DMS153 treated with DMSO at 0.1 percent for 48 hours (cell line): ENCODE measurements at regions not wholly inside any gene's neighbourhood (a gene's known extent, or its start where the extent isn't known, plus 50 kb on each side); places are given as distances from the start of the nearest gene placed in this dataset.
"Not testable (repeated sequence)": the region's sequence is repeated elsewhere in the genome, so short reads cannot be mapped to it uniquely, and the experiment has no call there.

Experiments used
- DNase-seq: peaks from one replicate; lab custom pipeline; 2025; ENCODE audit not compliant: unreplicated experiment; lab: John Stamatoyannopoulos, UW

DNA sequence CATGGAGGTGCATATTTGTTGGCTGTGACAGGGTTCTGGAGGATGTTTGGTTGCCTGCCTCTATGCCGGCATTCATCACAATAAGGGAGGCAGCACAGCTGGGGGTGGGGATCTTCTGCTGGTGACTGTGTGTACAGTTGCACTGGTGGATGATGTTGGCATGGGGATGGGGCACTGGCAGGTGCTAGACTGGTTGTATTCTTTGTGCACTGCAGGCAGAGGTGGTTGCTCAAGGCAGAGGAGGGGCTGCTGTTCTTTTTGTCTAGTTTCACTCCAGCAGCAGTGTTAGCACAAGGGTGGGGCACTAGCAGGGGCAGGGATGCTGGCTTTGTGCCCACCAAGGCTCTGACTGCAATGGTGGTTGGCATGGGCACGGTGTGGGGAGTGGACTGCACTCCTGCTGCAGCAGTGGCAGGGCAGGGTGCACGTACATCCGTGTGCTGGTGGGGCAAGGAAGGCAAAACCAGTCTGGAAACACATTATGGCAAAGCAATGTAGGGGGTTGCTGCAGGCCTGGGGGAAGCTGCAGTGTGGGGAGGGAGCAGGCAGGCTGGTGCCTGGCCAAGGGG lies 69.3 kb downstream of the ISOC1 start:
- DNase-seq, result no peak

DNA sequence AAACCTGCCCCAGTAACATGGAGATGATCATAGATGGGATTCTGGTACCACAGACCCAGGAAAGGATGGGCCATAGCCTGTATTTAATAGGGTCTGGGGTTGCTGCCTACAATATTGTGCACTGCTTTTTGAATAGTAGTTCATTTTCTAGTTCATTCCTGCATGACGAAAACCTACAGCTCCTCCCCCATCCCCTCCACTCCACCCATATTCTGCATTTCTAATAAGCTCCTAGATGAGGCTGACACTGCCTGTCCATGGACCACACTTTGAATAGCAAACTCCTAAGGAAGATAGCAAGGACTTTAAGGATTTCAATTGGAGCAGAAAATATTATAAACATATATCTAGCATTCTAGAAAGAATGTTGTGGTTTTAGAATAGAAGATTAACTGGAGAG lies 75.5 kb downstream of the ISOC1 start:
- no peak for DNase-seq

DNA sequence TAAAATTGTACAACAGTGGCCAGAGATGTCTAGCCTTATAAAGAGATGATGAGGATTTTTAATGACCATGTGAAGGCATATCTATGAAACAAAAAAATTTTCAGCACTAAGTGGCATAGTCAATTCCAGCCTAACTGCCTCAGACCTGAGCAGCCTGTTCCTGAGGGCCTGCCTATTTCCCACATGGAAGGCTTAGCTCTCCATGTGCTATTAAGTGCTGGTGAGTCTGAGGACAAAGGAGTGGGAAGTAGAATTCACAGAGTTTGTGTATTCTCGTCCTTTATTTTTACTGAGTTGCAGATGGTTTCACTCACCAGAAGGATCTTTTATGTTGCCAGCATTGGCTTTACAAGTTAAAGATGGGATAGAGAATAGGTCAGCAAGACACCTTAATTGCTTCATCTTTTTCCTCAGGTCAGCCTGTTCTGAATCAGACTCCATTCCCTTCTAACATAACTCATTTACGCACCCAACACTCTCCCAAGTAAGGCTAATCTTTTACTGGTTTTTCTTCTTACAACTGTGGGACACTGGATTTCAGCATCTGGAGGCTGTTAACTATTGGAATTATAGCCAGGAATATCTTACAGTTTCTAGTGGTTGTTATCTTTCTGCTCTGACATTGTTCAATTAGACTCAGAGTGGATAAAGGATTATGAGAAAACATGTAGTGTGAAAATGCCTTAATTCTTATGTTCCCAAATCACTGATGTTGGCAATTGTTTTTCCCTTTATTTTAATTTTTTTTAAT lies 76.8 kb downstream of the ISOC1 start:
- DNase-seq, result no peak

DNA sequence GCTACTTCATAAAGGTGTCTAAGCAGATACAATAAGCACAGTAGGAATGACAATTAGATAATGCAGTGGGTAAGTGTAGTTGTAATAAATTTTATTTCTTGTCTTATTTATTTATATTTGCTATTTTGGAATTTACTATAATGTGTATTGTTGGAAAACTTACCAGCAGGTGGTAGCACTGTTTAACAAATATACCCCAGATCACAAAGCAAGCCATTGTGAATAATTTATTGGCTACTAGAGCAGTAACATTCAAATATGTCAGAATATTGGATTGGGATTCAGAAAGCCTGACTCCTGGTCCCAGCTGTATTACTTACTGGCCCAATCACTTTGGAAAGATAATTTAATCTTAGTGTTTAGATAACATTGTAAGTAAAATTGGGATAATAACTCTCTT lies 78.0 kb downstream of the ISOC1 start:
- DNase-seq, result no peak

DNA sequence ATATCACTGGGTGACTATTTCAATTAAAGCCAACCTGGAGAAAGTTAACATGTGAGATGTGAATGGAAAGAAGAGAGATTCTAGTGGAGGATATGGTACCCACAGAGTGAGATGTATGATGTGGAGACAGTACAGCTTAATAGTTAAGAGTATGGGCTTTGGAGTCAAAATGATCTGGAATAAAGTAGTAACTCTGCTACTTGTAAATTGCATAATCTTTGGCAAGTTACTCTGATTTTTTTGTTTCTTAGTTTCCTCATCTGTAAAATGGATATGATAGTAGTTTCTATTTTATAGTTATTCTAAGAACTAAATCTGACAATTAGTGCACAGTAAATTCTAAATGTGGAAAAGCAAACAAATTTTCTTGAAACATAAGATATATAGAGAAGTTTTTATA lies 79.2 kb downstream of the ISOC1 start:
- no peak for DNase-seq

DNA sequence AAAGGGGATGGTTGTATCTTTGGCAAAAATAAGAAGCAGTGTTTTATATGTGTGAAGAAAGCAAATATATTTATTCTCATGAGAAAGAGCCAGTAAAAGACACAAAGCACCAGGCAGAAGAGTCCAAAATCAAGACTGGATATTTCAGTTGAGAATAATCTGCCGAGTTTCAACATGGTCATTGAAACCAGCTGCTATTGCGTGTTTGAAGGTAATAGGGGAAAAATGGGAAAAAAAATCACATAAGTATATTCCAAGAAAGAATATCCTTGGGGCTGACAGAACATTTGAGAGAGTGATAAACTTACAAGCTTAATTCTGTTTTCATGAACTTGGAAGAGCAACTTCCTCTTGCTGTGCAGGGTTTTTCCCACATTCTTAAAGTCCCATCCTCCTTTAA lies 79.9 kb downstream of the ISOC1 start:
- DNase-seq, result no peak

DNA sequence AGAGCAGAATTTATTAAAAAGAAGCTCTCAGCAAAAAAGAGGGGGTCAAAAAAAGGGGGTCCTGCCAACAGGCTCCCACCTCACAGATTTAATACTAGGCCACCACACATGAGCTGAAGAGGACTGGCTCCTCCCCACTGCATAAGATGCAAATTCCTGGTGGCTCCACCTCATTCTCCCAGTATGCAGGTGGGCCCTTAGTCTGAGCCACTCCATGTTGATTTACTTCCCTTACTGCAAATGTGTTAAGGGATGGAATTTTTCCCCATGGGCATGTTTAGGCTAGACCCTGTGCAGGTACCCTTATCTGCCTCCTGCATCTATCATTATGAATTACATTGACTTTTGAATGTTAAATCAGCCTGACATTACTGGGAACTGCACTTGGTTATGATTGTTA lies 82.9 kb downstream of the ISOC1 start:
- no peak for DNase-seq

DNA sequence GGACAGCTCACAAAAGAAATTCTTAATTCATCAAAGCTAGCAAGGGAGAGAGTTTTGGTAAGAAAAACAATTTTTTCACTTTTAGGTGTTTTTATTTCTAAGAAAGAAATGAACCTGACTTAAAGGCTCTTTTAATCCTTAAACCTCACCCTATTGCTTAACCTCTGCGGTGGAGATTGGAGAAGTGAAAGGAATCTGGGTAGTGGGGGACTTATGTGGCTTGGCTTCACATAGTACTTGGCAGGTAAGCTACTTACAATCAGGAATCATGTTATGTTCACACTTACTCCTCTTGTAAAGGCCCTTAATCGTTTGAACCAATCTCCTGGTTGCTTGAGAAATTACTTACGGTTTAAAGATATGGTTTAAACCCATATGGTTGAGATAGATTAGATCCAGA lies 104.8 kb downstream of the ISOC1 start:
- DNase-seq, result no peak

DNA sequence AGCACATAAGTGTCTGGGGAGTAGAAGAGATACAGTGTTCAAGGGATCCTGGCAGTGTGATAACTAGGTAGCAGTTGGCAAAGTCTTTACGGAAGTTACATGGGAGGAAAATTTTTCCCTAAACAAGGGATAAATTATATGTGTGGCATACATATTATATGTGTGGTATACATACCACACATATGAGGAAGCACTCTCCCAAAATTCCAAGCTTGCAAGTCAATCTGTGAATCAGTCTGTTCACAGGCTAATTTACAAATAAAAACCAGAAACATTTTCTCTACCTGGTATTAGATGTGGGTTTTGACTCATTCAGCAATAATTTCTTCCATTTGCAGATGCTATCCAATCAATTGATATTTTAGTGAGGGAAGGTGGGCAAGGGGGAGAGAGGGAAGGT lies 110.0 kb downstream of the ISOC1 start:
- no peak for DNase-seq

DNA sequence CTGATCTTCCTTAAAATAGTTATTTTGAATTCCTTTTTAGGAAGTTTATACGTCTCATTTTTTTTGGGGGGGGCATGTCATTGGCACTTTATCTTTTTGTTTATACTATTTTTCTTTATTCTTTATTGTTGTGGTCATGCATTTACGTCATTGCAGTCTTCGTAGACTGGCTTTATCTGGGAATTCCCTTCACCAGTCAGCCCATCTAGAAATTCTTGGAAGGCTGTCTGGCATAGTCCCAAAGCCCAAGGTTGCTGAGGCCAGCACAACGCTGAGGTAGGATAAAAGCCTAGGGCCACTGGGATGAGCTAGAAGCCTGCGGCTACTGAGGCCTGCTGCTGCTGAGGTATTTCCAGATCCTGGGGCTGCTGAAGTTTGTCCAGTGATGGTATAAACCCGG lies 121.5 kb downstream of the ISOC1 start:
- no peak for DNase-seq

DNA sequence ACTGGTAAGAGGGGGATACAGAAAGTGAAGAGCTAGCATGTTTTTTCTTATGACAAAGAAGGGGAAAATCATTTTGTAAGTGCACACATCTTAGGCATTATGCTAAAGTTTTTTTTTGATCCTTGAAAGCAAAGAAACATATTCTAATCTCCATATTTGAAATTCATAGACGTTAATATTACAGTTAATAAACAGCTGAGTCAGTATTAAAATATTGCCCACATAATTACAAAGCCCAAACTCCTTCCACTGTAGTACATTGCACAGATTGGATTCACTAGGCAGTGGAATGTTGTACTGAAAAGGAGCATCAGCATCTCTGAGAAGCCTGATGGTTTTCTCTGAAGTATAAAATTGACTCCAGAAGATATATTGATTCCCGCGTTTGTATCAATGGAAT lies 122.6 kb downstream of the ISOC1 start:
- no peak for DNase-seq

DNA sequence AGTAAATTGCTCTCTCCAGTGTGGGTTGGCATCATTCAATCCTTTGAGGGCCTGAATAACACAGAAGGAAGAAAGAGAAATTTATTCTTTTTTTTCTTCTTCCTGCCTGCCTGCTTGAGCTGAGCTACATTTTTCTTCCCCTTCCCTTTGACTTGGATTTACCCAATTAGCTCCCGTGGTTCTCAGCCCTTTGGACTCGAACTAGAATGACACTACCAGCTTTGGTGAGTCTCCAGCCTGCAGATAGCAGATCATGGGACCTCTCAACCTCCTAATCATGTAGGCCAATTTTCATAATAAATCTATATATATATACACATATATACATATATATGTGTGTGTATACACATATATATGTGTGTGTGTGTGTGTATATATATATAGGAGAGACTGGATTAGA lies 128.6 kb downstream of the ISOC1 start:
- no peak for DNase-seq

DNA sequence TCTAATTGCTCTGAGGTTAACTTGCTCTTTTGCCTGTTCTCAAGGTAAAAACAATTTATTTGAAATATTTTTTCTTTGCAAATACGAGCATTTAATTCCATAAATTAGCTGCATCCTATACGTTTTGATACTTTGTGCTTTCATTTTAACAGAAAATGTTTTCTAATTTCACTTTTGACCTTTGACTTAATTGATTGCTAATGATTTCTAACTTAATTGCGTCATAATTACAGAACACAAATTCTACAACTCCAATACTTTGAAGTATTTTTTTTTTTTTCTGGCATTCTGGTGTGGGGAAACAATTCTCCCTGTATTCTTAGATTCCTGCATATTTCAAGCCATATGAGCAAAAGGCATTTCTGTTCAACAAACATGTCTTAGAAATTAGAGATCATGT lies 134.0 kb downstream of the ISOC1 start:
- DNase-seq, result no peak

DNA sequence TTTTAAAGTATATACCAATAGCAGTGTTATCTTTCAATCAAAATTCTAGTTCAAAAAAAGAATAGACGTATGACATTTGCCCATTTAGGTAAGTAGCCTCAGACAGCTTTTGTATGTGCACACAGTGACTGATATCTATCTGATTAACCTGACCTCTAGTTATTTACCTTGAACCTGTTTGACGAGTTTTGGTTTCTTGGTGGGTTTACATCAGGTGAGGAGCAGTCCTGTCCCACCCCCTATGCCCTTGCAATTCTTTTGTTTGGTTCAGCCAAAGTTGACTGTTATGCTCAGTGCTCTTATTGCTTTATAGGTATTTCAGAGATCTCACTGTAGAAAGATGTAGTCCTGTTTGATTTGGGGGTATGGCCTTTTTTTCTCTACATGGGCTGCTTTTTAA lies 147.2 kb downstream of the ISOC1 start:
- DNase-seq, result no peak

DNA sequence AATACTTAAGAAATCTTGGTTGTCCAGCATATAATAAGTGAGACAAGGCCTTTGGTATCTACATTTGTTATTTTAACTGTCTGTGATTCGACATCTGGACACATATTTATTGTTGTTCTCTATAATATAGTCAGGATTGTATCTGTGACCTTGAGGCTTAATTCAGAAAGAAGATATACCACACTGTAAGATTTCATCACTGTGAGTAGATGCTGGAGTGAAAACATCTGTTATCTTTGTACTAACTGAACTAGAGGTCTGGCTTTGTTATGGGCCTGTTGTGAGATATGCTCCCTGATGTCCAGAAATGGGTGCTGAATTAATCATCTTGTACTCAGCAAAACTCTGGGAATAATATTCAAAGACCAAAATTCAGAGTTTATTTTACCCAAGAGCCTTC lies 148.5 kb downstream of the ISOC1 start:
- DNase-seq, result no peak

DNA sequence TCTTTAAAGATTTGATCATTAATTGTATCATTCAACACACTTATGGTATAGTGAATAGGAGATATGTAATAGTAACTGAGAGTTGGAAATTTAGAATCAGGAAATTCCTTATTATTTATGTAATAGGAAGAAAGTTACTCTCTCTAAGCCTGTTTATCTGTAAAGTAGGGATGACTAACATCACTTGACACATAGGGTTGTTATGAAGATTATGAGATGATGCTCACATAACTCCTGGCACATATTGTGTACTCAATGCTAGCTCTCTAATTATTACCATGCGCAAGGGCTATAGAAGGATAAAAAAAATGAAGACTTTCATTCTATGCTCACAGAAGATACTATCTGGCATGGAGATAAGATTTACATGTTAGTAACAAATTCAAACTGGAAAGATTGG lies 149.9 kb downstream of the ISOC1 start:
- DNase-seq, result no peak

DNA sequence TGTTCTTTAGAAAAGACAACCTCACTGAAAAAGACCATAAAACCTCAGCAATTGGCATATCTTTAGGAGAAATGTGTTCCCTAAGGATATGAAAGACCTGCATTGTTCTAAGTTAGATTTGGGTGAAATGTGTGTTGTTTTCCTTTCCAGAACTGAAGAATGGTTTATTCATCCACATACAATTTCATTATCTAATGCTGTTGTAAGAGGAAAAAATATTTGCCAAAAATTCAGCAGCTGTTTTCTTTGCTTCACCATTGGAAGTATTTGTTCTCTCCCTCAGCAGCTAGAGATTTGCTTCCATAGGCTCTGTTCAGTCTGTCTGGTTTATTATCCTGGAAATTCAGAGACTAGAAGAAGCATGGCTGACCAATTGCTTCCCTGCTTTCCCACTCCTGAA lies 150.9 kb downstream of the ISOC1 start:
- no peak for DNase-seq

DNA sequence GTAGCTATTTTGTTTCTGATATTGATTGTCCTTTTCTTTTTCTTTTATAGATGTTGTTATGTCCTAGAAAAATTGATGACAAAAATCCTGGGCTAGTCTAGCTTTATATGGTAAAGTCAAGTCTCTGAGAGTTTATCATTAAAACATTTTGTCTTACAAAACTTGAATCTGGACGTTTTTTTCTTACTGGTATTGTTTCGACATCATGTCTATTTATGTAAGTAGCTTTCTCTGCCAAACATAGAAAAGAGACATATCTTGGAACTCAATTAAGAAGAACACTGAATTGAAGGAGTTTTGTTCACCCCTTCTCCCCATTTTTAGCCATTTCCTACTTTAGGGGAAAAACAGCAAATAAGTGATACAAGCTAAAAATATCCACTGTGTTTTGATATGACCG lies 151.5 kb downstream of the ISOC1 start:
- no peak for DNase-seq

DNA sequence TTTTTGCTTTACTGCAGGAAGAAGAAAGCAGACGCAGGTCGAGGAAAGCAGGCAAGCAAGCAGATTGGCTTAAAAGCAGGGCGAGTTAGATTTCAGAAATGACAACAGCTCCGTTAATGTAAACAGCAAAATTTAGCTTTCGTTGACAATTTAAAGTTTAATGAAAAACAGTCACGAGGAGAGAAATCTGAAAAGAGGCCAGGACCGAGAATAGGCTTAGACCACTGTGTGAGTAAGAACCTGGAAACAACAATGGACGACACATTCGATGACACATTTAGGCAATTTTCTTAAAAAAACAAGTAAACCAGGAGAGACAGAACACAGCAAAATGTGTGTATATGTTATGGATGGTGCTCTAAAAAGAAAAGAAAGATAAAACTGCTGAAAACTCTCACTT lies 155.3 kb downstream of the ISOC1 start:
- no peak for DNase-seq

DNA sequence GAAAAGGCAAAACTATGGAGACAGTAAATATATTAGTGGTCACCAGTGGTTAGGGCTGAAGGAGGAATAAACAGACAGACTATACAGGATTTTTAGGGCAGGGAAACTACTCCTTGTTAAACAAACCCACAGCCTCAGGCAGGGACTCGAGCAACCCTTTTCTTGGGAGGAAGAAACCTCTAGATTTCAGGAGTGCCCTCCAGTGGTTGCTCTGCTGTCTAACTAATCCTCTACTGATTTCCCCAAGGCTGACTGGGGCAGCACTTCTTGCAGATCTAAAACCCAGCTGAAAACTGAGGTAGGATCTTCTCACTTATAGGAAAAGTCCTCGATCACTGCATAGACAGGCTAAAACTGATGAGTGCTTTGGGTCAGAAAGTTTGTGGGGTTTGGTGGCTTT lies 176.8 kb downstream of the ISOC1 start:
- no peak for DNase-seq

DNA sequence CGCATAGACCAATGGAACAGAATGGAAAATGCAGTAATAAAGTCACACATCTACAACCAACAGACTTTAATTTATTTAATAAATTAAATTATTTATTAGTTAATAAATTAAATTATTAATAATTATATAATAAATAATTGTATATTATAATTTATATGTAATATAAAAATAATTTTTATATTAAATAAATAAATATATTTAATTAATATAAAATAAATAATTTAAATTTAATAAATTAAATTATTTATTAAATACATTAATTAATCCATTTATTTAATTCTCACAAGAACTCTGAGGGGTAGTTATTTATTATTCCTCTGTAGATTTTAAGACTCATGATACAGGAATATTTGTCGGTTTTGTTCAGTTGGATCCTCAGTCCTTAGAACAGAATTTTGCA lies 176.1 kb upstream of the ADAMTS19 start:
- no peak for DNase-seq

DNA sequence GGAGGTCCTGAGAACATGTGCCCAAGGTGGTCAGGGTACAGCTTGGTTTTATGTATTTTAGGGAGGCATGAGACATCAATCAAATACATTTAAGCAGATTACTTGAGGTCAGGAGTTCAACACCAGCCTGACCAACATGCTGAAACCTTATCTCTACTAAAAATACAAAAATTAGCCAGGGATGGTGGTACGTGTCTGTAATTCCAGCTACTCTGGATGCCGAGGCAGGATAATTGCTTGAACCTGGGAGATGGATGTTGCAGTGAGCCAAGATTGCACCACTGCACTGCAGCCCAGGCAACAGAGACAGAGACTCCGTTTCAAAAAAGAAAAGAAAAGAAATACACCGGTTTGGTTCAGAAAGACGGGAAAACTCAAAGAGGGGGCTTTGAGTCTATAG lies 165.9 kb upstream of the ADAMTS19 start:
- DNase-seq, result not testable (repeated sequence)

DNA sequence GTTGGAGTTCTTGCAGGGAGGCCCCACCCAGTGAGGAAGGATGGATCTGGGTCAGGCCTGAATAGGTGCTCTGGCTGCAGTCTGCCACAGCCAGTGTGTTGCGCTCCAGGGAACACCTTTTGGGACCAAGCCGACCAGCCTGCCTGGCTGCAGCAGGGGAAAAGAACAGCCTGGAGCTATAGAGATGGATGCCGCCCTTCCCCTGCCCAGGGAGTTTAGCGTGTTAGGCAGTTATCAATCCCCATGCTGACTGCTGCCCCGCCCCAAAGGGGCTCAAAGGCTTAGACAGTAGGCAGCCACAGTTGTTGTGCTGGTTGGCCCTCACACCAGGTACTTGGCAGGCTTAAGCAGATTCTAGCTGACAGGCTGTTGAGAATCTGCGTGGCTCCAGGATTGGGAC lies 153.4 kb upstream of the ADAMTS19 start:
- DNase-seq, result no peak
